Neural cell (in vitro differentiated cells): ENCODE measurements at regions not wholly inside any gene's neighbourhood (a gene's known extent, or its start where the extent isn't known, plus 50 kb on each side); places are given as distances from the start of the nearest gene placed in this dataset.

ENCODE experiments used
- CTCF ChIP-seq: fragments of 450-650 bp; IDR thresholded peaks from 2 replicates; pipeline ENCODE4 v1.5.1; 2014; ENCODE audit warnings: antibody characterized with exemption, mild to moderate bottlenecking, moderate library complexity; ENCODE audit not compliant: poor library complexity, severe bottlenecking
- EP300 ChIP-seq: fragments of 450-650 bp; conservative IDR thresholded peaks from 2 replicates; pipeline ENCODE4 v1.6.1; 2014; ENCODE audit warnings: antibody characterized with exemption, mild to moderate bottlenecking, moderate library complexity; ENCODE audit not compliant: poor library complexity, severe bottlenecking
- EZH2 ChIP-seq: fragments of 200-600, 300-800 bp; shearing (Covaris generic), sonication (generic); IDR thresholded peaks from 2 replicates; pipeline ENCODE4 v1.6.1; 2014; ENCODE audit warnings: antibody characterized with exemption, low read length, borderline replicate concordance, mild to moderate bottlenecking; ENCODE audit not compliant: insufficient read depth, poor library complexity, severe bottlenecking
- MXI1 ChIP-seq: fragments of 450-650 bp; conservative IDR thresholded peaks from 2 replicates; pipeline ENCODE4 v1.6.1; 2014; ENCODE audit warnings: antibody characterized with exemption, mild to moderate bottlenecking; ENCODE audit not compliant: poor library complexity, severe bottlenecking
- POLR2AphosphoS5 ChIP-seq: IDR thresholded peaks from 2 replicates; pipeline ENCODE4 v1.6.1; 2012
- REST ChIP-seq: IDR thresholded peaks from 2 replicates; pipeline ENCODE4 v1.6.1; 2012; ENCODE audit warnings: borderline replicate concordance
- SMC3 ChIP-seq: fragments of 450-650 bp; conservative IDR thresholded peaks from 2 replicates; pipeline ENCODE4 v1.6.1; 2014; ENCODE audit warnings: antibody characterized with exemption, mild to moderate bottlenecking, moderate library complexity; ENCODE audit not compliant: poor library complexity
- TAF1 ChIP-seq: IDR thresholded peaks from 2 replicates; pipeline ENCODE4 v1.6.1; 2012; ENCODE audit warnings: low read depth

GRCh38 chr2:4073026-4073569 is 369.7 kb downstream of the DCDC2C start:
- no peak for TF ChIP-seq CTCF
- no peak for TF ChIP-seq POLR2AphosphoS5
- no peak for TF ChIP-seq EP300
- no peak for TF ChIP-seq SMC3
- no peak for TF ChIP-seq MXI1
- no peak for TF ChIP-seq REST
- no peak for TF ChIP-seq EZH2
- no peak for TF ChIP-seq TAF1
